OCI-LY3 (cell line): ENCODE measurements at regions not wholly inside any gene's neighbourhood (a gene's known extent, or its start where the extent isn't known, plus 50 kb on each side); places are given as distances from the start of the nearest gene placed in this dataset.

Experiments
- CTCF ChIP-seq: fragments of 200-600, 300-600 bp; sonication (generic); IDR thresholded peaks from 2 replicates; pipeline ENCODE4 v1.5.1; 2014; ENCODE audit warnings: antibody characterized with exemption, low read length, low read depth
- EZH2phosphoT487 ChIP-seq: fragments of 200-600 bp; shearing (Covaris generic); IDR thresholded peaks from 2 replicates; pipeline ENCODE4 v1.6.1; 2018; ENCODE audit warnings: antibody characterized with exemption, mixed run types, low read depth

GRCh38 chr7:19464751-19465150 is 244.1 kb downstream of the POLR1F start:
- TF ChIP-seq CTCF, result no peak
- TF ChIP-seq EZH2phosphoT487, result no peak
